Esophagus squamous epithelium (tissue), 5 donors: ENCODE measurements at regions not wholly inside any gene's neighbourhood (a gene's known extent, or its start where the extent isn't known, plus 50 kb on each side); places are given as distances from the start of the nearest gene placed in this dataset.

Experiments used
- DNase-seq: peaks from one replicate; lab custom pipeline; 2025; lab: John Stamatoyannopoulos, UW
- H3K27ac ChIP-seq, 4 donors: fragments of 200-600 bp; sonication (generic); one replicate each; pipeline ENCODE4 v1.5.1; 2016 to 2019; ENCODE audit warnings: mild to moderate bottlenecking in 1 of 4
- H3K27me3 ChIP-seq, 4 donors: fragments of 200-600 bp; sonication (generic); 1 replicate in 3 of 4; 2 replicates in 1 of 4; pipeline versions ENCODE4 v1.5.1 to v1.6.0; 2017 to 2021; ENCODE audit warnings: antibody characterized with exemption in 1 of 4
- H3K36me3 ChIP-seq, 3 donors: fragments of 200-600 bp; sonication (generic); one replicate each; pipeline ENCODE4 v1.5.1; 2016 to 2019
- H3K4me1 ChIP-seq, 3 donors: fragments of 200-600 bp; sonication (generic); one replicate each; pipeline ENCODE4 v1.5.1; 2017 to 2019
- H3K4me3 ChIP-seq, 4 donors: fragments of 200-600 bp; sonication (generic); 1 replicate in 3 of 4; 2 replicates in 1 of 4; pipeline ENCODE4 v1.5.1; 2016 to 2019; ENCODE audit warnings: mild to moderate bottlenecking in 2 of 4, moderate library complexity in 1 of 4
- H3K9me3 ChIP-seq, 3 donors: fragments of 200-600 bp; sonication (generic); one replicate each; pipeline ENCODE4 v1.5.1; 2016 to 2019
- POLR2A ChIP-seq, 4 donors: fragments of 450-650 bp; IDR thresholded peaks; one replicate each; pipeline ENCODE4 v1.6.1; 2017; ENCODE audit warnings: antibody characterized with exemption in 4 of 4, mild to moderate bottlenecking in 4 of 4, moderate library complexity in 3 of 4
- WGBS, 2 donors: methylation state at CpG; one replicate each; pipeline ENCODE4 v1.1.5; 2018; 5-methylcytosine and 5-hydroxymethylcytosine counted together
- intact Hi-C: fragments of 100-400 bp; cut with DNase I; formaldehyde crosslinking; loops from one replicate; pipeline ENCODE4 v1.15.0; 2022
- TF ChIP-seq, protein P1 (sequence below), 6 experiments: fragments of 450-650 bp in 4 of 6; fragments of 200-600 bp in 2 of 6; sonication (generic) in 2 of 6; IDR thresholded peaks; one replicate each; pipeline ENCODE4 v1.5.1; 2016 to 2019; ENCODE audit warnings: antibody characterized with exemption in 6 of 6, mild to moderate bottlenecking in 4 of 6, moderate library complexity in 4 of 6
- donor health status: DM: yes; HTN: yes; CAD: no.

DNA sequence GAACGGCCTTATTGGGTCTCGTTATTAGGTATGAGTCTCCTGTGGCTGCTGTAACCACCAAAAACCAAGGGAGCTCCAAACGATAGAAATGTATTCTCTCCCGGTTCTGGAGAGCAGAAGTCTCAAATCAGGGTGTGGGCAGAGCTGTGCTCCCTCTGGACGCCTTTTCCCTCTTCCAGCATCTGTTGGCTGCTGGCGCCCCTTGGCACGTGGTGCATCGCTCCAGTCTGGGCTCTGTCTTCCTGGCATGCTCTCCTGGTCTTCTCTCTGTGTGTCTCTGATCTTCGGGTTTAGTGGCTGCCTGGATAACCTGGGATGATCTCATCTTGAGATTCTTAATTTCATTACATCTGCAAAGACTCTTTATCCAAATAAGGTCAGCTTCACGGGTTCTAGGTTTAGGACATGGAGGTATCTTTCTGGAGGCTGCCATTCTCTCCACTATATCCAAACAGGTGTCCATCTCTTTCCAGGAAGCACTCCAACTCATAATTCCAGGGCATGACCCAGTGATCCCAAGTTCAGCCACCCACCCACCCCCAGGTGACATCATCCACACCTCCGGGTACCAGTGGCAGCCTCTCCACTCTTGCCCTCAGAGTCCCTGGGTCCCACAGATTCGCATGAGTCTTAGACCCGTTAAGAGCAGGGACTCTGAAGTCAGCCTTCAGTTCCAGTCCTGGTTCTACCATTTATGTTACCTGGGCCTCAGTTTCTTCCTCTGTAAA, 145.5 kb upstream of the FOXF1 start:
- H3K4me1 ChIP-seq, result peaks cover 0 to 19% (median 0%) of the 10 kb centered on the region in 3 donors
- no peak for TF ChIP-seq POLR2A (IDR thresholded peaks at IDR 0.05)
- TF ChIP-seq, protein P1, sequence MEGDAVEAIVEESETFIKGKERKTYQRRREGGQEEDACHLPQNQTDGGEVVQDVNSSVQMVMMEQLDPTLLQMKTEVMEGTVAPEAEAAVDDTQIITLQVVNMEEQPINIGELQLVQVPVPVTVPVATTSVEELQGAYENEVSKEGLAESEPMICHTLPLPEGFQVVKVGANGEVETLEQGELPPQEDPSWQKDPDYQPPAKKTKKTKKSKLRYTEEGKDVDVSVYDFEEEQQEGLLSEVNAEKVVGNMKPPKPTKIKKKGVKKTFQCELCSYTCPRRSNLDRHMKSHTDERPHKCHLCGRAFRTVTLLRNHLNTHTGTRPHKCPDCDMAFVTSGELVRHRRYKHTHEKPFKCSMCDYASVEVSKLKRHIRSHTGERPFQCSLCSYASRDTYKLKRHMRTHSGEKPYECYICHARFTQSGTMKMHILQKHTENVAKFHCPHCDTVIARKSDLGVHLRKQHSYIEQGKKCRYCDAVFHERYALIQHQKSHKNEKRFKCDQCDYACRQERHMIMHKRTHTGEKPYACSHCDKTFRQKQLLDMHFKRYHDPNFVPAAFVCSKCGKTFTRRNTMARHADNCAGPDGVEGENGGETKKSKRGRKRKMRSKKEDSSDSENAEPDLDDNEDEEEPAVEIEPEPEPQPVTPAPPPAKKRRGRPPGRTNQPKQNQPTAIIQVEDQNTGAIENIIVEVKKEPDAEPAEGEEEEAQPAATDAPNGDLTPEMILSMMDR (IDR thresholded peaks at IDR 0.05), result no peak
- WGBS, 2 donors, result 59 to 73% methylated on average over 13 of the region's 13 CpGs
- H3K27ac ChIP-seq, result peak overlapping the region; percentile 15 to 87 (median 78)
- H3K27me3 ChIP-seq, result peaks cover 0 to 46% (median 0%) of the 10 kb centered on the region in 4 donors
- no peak overlapping the region for H3K4me3 ChIP-seq
- no peak for DNase-seq
- H3K9me3 ChIP-seq, result no peaks in the 10 kb centered on the region
- intact Hi-C loops, result no loop called here
- H3K36me3 ChIP-seq, result no peaks in the 10 kb centered on the region

DNA sequence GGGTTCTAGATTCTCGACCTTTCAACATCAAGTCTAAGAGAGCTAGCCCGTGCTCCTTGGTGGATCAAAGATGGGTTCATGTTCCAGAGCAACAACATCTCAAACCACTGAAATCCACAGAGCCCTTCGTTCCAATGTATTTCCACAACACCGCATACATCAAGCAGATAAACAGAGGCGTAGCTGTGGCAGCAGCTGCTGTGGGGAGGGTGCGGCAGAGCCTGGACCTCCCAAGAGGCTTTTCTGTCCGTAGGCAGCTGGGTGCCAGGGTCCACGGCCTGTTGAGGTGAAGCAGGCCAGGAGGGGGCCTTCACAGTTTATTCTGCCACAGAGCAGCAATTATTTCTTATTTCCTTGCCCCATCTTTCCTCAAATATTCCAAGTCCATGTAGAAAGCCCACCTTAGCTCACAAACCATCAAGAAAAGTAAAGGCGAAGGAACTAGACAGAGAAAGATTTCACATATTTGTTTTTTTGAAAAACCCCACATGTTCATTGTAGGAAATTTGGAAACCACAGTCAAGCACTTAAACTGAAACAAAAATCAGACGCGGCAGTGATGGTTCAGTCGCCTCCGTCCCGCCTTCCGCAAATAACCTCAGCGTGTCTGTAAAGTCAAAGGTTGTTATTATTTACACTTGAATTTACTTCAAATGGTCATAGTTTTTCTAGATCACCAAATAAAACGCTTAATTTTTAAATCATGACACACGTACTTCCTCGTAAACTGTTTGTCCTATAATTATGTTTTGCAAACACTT, 144.6 kb upstream of the FOXF1 start:
- Histone ChIP-seq H3K4me3 (peak overlapping the region in 1 of 4 donors; percentile 8), H3K9me3 (no peaks in the 10 kb centered on the region), H3K27me3 (peaks cover 0 to 44% (median 0%) of the 10 kb centered on the region in 4 donors), H3K27ac (peak overlapping the region; percentile 31 to 87 (median 78)), H3K36me3 (no peaks in the 10 kb centered on the region), H3K4me1 (peaks cover 0 to 19% (median 0%) of the 10 kb centered on the region in 3 donors)
- TF ChIP-seq POLR2A (IDR thresholded peaks at IDR 0.05), result no peak
- TF ChIP-seq, protein P1 (IDR thresholded peaks at IDR 0.05), result no peak
- intact Hi-C loops, result no loop called here
- DNase-seq, result no peak
- 62 to 64% methylated on average over 15 to 16 of the region's 19 CpGs for WGBS, 2 donors

DNA sequence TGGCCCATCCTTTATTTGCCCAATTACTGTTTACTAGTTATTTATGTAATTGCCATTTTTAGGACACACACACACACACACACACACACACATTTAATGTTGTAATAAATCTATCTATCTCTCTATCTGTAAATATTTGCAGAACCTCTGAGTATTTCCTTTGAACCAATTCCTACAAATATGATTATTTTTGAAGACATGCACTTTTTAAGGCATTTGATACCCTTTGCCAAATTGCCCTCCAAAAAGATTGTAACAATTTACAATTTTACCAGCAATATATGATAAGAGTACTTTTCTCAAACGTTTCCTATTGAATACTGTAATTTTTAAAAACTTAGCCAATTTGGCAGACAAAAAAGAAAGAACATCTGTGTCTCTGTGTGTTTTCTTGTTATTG, 143.8 kb upstream of the FOXF1 start:
- no peak overlapping the region for H3K4me3 ChIP-seq
- DNase-seq, result no peak
- no peaks in the 10 kb centered on the region for H3K36me3 ChIP-seq
- WGBS, 2 donors, result 10 to 16% methylated on average over 1 of the region's 1 CpG
- H3K27ac ChIP-seq, result peak overlapping the region; percentile 31 to 87 (median 78)
- H3K27me3 ChIP-seq, result peaks cover 0 to 45% (median 0%) of the 10 kb centered on the region in 4 donors
- no peaks in the 10 kb centered on the region for H3K9me3 ChIP-seq
- H3K4me1 ChIP-seq, result peaks cover 0 to 19% (median 0%) of the 10 kb centered on the region in 3 donors
- intact Hi-C loops, result no loop called here
- TF ChIP-seq POLR2A (IDR thresholded peaks at IDR 0.05), result no peak
- TF ChIP-seq, protein P1 (IDR thresholded peaks at IDR 0.05), result no peak

DNA sequence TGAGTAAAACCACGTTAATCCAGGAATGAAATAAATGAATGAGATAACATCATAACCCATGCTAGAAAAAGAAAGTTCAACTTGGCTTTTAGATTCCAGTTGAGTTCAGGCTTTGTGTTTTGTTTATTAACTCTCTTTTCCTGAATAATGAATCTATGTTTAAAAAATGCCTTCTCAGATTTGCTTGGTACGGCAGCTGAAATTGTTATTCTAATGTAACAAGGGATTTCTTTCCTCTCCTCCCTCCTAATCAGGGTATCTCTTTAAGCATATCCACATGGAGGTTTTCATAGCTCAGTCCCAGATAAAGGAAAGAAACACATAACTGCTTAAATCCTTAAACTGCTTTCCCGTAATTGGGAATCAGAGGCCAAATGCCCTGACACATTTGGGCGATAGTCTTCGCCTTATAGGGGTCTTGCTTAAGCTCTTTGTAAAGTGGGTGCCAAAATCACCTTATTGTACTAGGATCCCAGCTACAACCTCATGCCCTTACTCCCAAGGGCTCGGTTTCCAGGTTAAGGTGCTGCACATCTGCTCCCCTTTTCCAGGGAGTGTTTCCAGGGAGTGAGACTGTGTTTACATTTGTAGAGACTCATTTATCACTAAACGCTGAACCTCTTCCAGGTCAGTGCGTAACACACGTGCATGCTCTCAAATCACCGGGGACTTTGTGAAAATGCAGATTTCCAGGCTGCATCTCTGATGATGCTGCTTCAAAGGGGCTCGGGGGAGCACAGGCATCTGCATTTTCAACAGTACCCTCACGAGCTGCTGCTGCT, 142.8 kb upstream of the FOXF1 start:
- H3K27ac ChIP-seq, result peak overlapping the region in 3 of 4 donors; percentile 67 to 79 (median 78)
- H3K4me3 ChIP-seq, result no peak overlapping the region
- intact Hi-C loops, result no loop called here
- WGBS, 2 donors, result 36 to 56% methylated on average over 11 to 12 of the region's 12 CpGs
- peaks cover 0 to 19% (median 0%) of the 10 kb centered on the region in 3 donors for H3K4me1 ChIP-seq
- H3K36me3 ChIP-seq, result no peaks in the 10 kb centered on the region
- peaks cover 0 to 50% (median 0%) of the 10 kb centered on the region in 4 donors for H3K27me3 ChIP-seq
- TF ChIP-seq POLR2A (IDR thresholded peaks at IDR 0.05), result no peak
- TF ChIP-seq, protein P1 (IDR thresholded peaks at IDR 0.05), result no peak
- no peaks in the 10 kb centered on the region for H3K9me3 ChIP-seq
- no peak for DNase-seq
